HG03045 (cell line): ENCODE measurements at regions not wholly inside any gene's neighbourhood (a gene's known extent, or its start where the extent isn't known, plus 50 kb on each side); places are given as distances from the start of the nearest gene placed in this dataset.
"Not testable (repeated sequence)": the region's sequence is repeated elsewhere in the genome, so short reads cannot be mapped to it uniquely, and the experiment has no call there.

Experiments used
- ATAC-seq: cut with Tn5 transposase; IDR thresholded peaks from one replicate; pipeline ENCODE4 v1.9.1; 2021; ENCODE audit warnings: mild to moderate bottlenecking, moderate library complexity; ENCODE audit not compliant: unreplicated experiment

GRCh38 chr3:106908181-106908938 is 468.9 kb upstream of the CCDC54 start:
- no peak for ATAC-seq

- no peak for ATAC-seq
These were observed 464.0 kb upstream of the CCDC54 start for GRCh38 chr3:106913111-106913698.

GRCh38 chr3:106913966-106914365 is 463.3 kb upstream of the CCDC54 start:
- no peak for ATAC-seq

- no peak for ATAC-seq
These were observed 456.6 kb upstream of the CCDC54 start for GRCh38 chr3:106920609-106921008.

- no peak for ATAC-seq
These were observed 448.2 kb upstream of the CCDC54 start for GRCh38 chr3:106929081-106929480.

- no peak for ATAC-seq
These were observed 447.2 kb upstream of the CCDC54 start for GRCh38 chr3:106930086-106930485.

GRCh38 chr3:106931904-106932303 is 445.3 kb upstream of the CCDC54 start:
- ATAC-seq = no peak

- ATAC-seq = no peak
These were observed 440.9 kb upstream of the CCDC54 start for GRCh38 chr3:106936337-106936736.

- no peak for ATAC-seq
These were observed 435.2 kb upstream of the CCDC54 start for GRCh38 chr3:106942051-106942450.

- no peak for ATAC-seq
These were observed 434.2 kb upstream of the CCDC54 start for GRCh38 chr3:106943071-106943470.

GRCh38 chr3:106945435-106945834 is 431.8 kb upstream of the CCDC54 start:
- ATAC-seq = no peak

- ATAC-seq = no peak
These were observed 430.4 kb upstream of the CCDC54 start for GRCh38 chr3:106946866-106947265.

- ATAC-seq = no peak
These were observed 420.2 kb upstream of the CCDC54 start for GRCh38 chr3:106957029-106957428.

- ATAC-seq = no peak
These were observed 414.2 kb upstream of the CCDC54 start for GRCh38 chr3:106962993-106963392.

- no peak for ATAC-seq
These were observed 413.8 kb upstream of the CCDC54 start for GRCh38 chr3:106963442-106963841.

GRCh38 chr3:106965307-106965706 is 411.9 kb upstream of the CCDC54 start:
- ATAC-seq = no peak

- no peak for ATAC-seq
These were observed 407.6 kb upstream of the CCDC54 start for GRCh38 chr3:106969596-106969995.

GRCh38 chr3:106981392-106981791 is 395.8 kb upstream of the CCDC54 start:
- ATAC-seq = no peak

- ATAC-seq = no peak
These were observed 391.5 kb upstream of the CCDC54 start for GRCh38 chr3:106985721-106986120.

- ATAC-seq = not testable (repeated sequence)
These were observed 378.2 kb upstream of the CCDC54 start for GRCh38 chr3:106998841-106999682.

- no peak for ATAC-seq
These were observed 375.6 kb upstream of the CCDC54 start for GRCh38 chr3:107001635-107002034.

- ATAC-seq = not testable (repeated sequence)
These were observed 371.9 kb upstream of the CCDC54 start for GRCh38 chr3:107005352-107005751.
